Smooth muscle cell (in vitro differentiated cells): ENCODE measurements at regions not wholly inside any gene's neighbourhood (a gene's known extent, or its start where the extent isn't known, plus 50 kb on each side); places are given as distances from the start of the nearest gene placed in this dataset.
"Not testable (repeated sequence)": the region's sequence is repeated elsewhere in the genome, so short reads cannot be mapped to it uniquely, and the experiment has no call there.

Experiments
- DNase-seq: peaks from one replicate; lab custom pipeline; 2025; ENCODE audit not compliant: unreplicated experiment; lab: John Stamatoyannopoulos, UW
- H2AFZ ChIP-seq: fragments of 200-600 bp; sonication (generic); 2 replicates; pipeline ENCODE4 v1.6.0; 2016; ENCODE audit warnings: antibody characterized with exemption, low read depth, mild to moderate bottlenecking
- H3F3A ChIP-seq: fragments of 200-600 bp; sonication (generic); 2 replicates; pipeline ENCODE4 v1.6.0; 2017; ENCODE audit warnings: antibody characterized with exemption, low read depth
- H3K27ac ChIP-seq: fragments of 200-600 bp; sonication (generic); 2 replicates; pipeline ENCODE4 v1.5.1; 2016; ENCODE audit warnings: low read depth, mild to moderate bottlenecking
- H3K27me3 ChIP-seq: fragments of 200-600 bp; sonication (generic); 2 replicates; pipeline ENCODE4 v1.6.1; 2016; ENCODE audit warnings: low read depth, mild to moderate bottlenecking
- H3K36me3 ChIP-seq: fragments of 200-600 bp; sonication (generic); 2 replicates; pipeline ENCODE4 v1.5.1; 2016; ENCODE audit warnings: low read depth
- H3K4me1 ChIP-seq: fragments of 200-600 bp; sonication (generic); 2 replicates; pipeline ENCODE4 v1.5.1; 2016; ENCODE audit warnings: low read depth
- H3K4me2 ChIP-seq: fragments of 200-600 bp; sonication (generic); 2 replicates; pipeline ENCODE4 v1.6.0; 2016; ENCODE audit warnings: mild to moderate bottlenecking
- H3K4me3 ChIP-seq: fragments of 200-600 bp; sonication (generic); 2 replicates; pipeline ENCODE4 v1.5.1; 2016; ENCODE audit warnings: mild to moderate bottlenecking
- H3K79me2 ChIP-seq: fragments of 200-600 bp; sonication (generic); 2 replicates; pipeline ENCODE4 v1.6.0; 2016; ENCODE audit warnings: low read depth, mild to moderate bottlenecking
- H3K9ac ChIP-seq: fragments of 200-600 bp; sonication (generic); 2 replicates; pipeline ENCODE4 v1.6.0; 2016; ENCODE audit warnings: low read depth
- H3K9me3 ChIP-seq: fragments of 200-600 bp; sonication (generic); replicated peaks from 2 replicates; pipeline ENCODE4 v1.5.1; 2016; ENCODE audit warnings: low read depth
- H4K20me1 ChIP-seq: fragments of 200-600 bp; sonication (generic); 2 replicates; pipeline ENCODE4 v1.6.0; 2016; ENCODE audit warnings: low read depth
- WGBS: methylation state at CpG from one replicate; pipeline ENCODE4 v1.1.7; 2016; ENCODE audit warnings: low lambda C conversion rate; 5-methylcytosine and 5-hydroxymethylcytosine counted together
- TF ChIP-seq, protein P1 (sequence below): fragments of 200-600 bp; sonication (generic); IDR thresholded peaks from 2 replicates; pipeline ENCODE4 v1.5.1; 2017; ENCODE audit warnings: borderline replicate concordance, mild to moderate bottlenecking, antibody characterized with exemption; ENCODE audit not compliant: insufficient read depth, poor library complexity, severe bottlenecking

DNA sequence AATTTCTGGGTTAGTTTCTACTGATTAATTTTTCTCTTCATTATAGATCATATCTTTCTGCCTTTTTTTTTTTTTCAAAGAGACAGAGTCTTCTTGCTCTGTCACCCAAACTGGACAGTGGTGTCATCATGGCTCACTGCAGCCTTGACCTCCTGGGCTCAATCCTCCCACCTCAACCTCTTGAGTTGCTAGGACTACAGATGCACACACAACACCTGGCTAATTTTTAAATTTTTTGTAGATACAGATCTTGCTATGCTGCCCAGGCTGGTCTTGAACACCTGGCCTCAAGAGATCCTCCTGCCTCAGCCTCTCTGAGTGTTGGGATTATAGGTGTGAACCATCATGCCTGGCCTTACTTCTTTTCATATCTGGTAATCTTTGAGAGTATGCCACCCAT lies 73.3 kb upstream of the SLCO2A1 start:
- H3K27me3 ChIP-seq = no peaks in the 10 kb centered on the region
- no peak overlapping the region for H3K9ac ChIP-seq
- TF ChIP-seq, protein P1, sequence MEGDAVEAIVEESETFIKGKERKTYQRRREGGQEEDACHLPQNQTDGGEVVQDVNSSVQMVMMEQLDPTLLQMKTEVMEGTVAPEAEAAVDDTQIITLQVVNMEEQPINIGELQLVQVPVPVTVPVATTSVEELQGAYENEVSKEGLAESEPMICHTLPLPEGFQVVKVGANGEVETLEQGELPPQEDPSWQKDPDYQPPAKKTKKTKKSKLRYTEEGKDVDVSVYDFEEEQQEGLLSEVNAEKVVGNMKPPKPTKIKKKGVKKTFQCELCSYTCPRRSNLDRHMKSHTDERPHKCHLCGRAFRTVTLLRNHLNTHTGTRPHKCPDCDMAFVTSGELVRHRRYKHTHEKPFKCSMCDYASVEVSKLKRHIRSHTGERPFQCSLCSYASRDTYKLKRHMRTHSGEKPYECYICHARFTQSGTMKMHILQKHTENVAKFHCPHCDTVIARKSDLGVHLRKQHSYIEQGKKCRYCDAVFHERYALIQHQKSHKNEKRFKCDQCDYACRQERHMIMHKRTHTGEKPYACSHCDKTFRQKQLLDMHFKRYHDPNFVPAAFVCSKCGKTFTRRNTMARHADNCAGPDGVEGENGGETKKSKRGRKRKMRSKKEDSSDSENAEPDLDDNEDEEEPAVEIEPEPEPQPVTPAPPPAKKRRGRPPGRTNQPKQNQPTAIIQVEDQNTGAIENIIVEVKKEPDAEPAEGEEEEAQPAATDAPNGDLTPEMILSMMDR = no peak
- H4K20me1 ChIP-seq = no peaks in the 10 kb centered on the region
- no peak for DNase-seq
- no peaks in the 10 kb centered on the region for H3K79me2 ChIP-seq
- H3K4me3 ChIP-seq = no peak overlapping the region
- H3K27ac ChIP-seq = no peak overlapping the region
- H3K36me3 ChIP-seq = no peaks in the 10 kb centered on the region
- no peaks in the 10 kb centered on the region for H3F3A ChIP-seq
- H3K4me2 ChIP-seq = no peak overlapping the region
- H3K4me1 ChIP-seq = no peaks in the 10 kb centered on the region
- no peak overlapping the region for H2AFZ ChIP-seq
- H3K9me3 ChIP-seq = no peaks in the 10 kb centered on the region

DNA sequence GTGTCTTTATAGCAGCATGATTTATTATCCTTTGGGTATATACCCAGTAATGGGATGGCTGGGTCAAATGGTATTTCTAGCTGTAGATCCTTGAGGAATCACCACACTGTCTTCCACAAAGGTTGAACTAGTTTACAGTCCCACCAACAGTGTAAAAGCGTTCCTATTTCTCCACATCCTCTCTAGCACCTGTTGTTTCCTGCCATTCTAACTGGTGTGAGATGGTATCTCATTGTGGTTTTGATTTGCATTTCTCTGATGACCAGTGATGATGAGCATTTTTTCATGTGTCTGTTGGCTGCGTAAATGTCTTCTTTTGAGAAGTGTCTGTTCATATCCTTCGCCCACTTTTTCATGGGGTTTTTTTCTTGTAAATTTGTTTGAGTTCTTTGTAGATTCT lies 66.5 kb upstream of the SLCO2A1 start:
- not testable (repeated sequence) for H3K9me3 ChIP-seq, H3K36me3 ChIP-seq, H4K20me1 ChIP-seq, DNase-seq, H3K27ac ChIP-seq, H3F3A ChIP-seq, H3K4me2 ChIP-seq, H3K27me3 ChIP-seq, H3K4me1 ChIP-seq, H3K9ac ChIP-seq, H3K79me2 ChIP-seq, H3K4me3 ChIP-seq, H2AFZ ChIP-seq
- 93% methylated on average over 3 of the region's 3 CpGs for WGBS

DNA sequence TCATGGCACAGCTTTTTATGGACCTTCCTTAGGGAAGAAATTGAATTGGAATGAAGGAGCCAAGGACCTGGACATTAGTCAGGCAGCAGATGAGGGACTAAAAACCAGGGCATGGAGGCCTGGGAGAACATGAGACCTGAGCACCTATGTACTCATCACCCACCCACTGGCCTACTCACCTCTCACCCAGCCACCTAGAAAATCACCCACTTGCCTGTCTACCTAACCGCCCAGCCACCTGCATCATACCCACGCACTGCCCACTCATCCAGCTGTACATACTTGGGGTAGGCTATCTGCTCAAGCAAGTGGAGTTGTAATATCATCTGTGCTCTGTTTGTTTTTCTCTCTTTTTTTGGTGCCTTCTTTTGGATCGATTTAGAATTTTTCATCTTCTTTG lies 65.3 kb upstream of the SLCO2A1 start:
- Histone ChIP-seq H3F3A (no peaks in the 10 kb centered on the region), H3K36me3 (no peaks in the 10 kb centered on the region), H3K4me1 (no peaks in the 10 kb centered on the region), H3K27me3 (no peaks in the 10 kb centered on the region), H3K9me3 (no peaks in the 10 kb centered on the region), H3K27ac (peak overlapping the region; percentile 84), H4K20me1 (no peaks in the 10 kb centered on the region), H3K4me3 (no peak overlapping the region), H2AFZ (no peak overlapping the region), H3K79me2 (no peaks in the 10 kb centered on the region), H3K9ac (peak overlapping the region; percentile 17), H3K4me2 (no peak overlapping the region)
- TF ChIP-seq, protein P1 = no peak
- no peak for DNase-seq
- 94% methylated on average over 3 of the region's 3 CpGs for WGBS

DNA sequence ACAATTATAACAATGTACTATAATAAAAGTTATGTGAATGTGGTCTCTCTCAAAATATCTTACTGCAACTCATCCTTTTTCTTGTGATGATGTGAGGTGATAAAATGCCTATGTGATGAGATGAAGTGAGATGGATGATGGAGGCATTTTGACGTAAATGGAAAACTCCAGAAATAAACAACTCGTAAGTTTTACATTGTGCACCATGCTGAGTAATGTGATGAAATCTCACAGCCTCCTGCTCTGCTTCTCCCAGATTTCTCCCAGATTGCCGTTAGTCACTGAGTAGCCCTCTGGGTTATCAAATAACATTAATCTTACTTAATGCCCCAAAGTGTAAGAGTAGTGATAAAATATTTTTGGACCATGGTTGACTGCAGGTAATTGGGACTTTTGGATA lies 64.8 kb upstream of the SLCO2A1 start:
- H3K9ac ChIP-seq = peak overlapping the region; percentile 40

More for the DNA sequence above, 64.8 kb upstream of the SLCO2A1 start:
- no peaks in the 10 kb centered on the region for H3K79me2 ChIP-seq
- H3K36me3 ChIP-seq = no peaks in the 10 kb centered on the region
- H3K4me1 ChIP-seq = no peaks in the 10 kb centered on the region
- TF ChIP-seq, protein P1 = no peak
- WGBS = 20% methylated on average over 3 of the region's 3 CpGs
- H2AFZ ChIP-seq = no peak overlapping the region
- H3F3A ChIP-seq = no peaks in the 10 kb centered on the region
- H3K27me3 ChIP-seq = no peaks in the 10 kb centered on the region
- H4K20me1 ChIP-seq = no peaks in the 10 kb centered on the region
- no peak overlapping the region for H3K4me3 ChIP-seq
- H3K9me3 ChIP-seq = no peaks in the 10 kb centered on the region
- peak overlapping the region; percentile 84 for H3K27ac ChIP-seq
- no peak for DNase-seq
- no peak overlapping the region for H3K4me2 ChIP-seq
